Urothelium cell line (cell line): ENCODE measurements at regions not wholly inside any gene's neighbourhood (a gene's known extent, or its start where the extent isn't known, plus 50 kb on each side); places are given as distances from the start of the nearest gene placed in this dataset.

Experiments used
- DNase-seq: peaks from one replicate; pipeline ENCODE4 v3.0.0; 2011; ENCODE audit warnings: low spot score, mixed read lengths
- FAIRE-seq: peaks from 2 replicates; lab custom pipeline; 2011; peaks lifted over from hg19 to GRCh38; lab: Jason Lieb, UNC

- no peak for FAIRE-seq
- no peak for DNase-seq
Measured at GRCh38 chr14:38850664-38851063, 252.4 kb downstream of the SEC23A start.

- no peak for DNase-seq
- FAIRE-seq: no peak
Measured at GRCh38 chr14:38848243-38848935, 254.6 kb downstream of the SEC23A start.

GRCh38 chr14:38847161-38847560, 255.9 kb downstream of the SEC23A start:
- FAIRE-seq: no peak

GRCh38 chr14:38839694-38840365, 263.2 kb downstream of the SEC23A start:
- FAIRE-seq: no peak
- no peak for DNase-seq

More at GRCh38 chr14:38847161-38847560, 255.9 kb downstream of the SEC23A start:
- DNase-seq: no peak

- FAIRE-seq: no peak
- DNase-seq: no peak
Measured at GRCh38 chr14:38838979-38839323, 264.1 kb downstream of the SEC23A start.

GRCh38 chr14:38838049-38838978, 264.7 kb downstream of the SEC23A start:
- DNase-seq (no peak), FAIRE-seq (no peak)

- FAIRE-seq (no peak), DNase-seq (no peak)
Measured at GRCh38 chr14:38837343-38838048, 265.5 kb downstream of the SEC23A start.

GRCh38 chr14:38836539-38836938, 266.5 kb downstream of the SEC23A start:
- FAIRE-seq: no peak
- no peak for DNase-seq

GRCh38 chr14:38835874-38836273, 267.2 kb downstream of the SEC23A start:
- DNase-seq: no peak
- FAIRE-seq: no peak

- DNase-seq (no peak), FAIRE-seq (no peak)
Measured at GRCh38 chr14:38828183-38828827, 274.7 kb downstream of the SEC23A start.

- FAIRE-seq: no peak
- DNase-seq: no peak
Measured at GRCh38 chr14:38824706-38825105, 278.3 kb downstream of the SEC23A start.

- FAIRE-seq (no peak), DNase-seq (no peak)
Measured at GRCh38 chr14:38818555-38818954, 284.5 kb downstream of the SEC23A start.

- DNase-seq: no peak
- FAIRE-seq: no peak
Measured at GRCh38 chr14:38808734-38809455, 294.1 kb downstream of the SEC23A start.

GRCh38 chr14:38799671-38800070, 303.4 kb downstream of the SEC23A start:
- no peak for DNase-seq
- no peak for FAIRE-seq

GRCh38 chr14:38794677-38795076, 308.4 kb downstream of the SEC23A start:
- DNase-seq: no peak
- FAIRE-seq: no peak

- DNase-seq (no peak), FAIRE-seq (no peak)
Measured at GRCh38 chr14:38791862-38792261, 311.2 kb downstream of the SEC23A start.

GRCh38 chr14:38790916-38791315, 312.1 kb downstream of the SEC23A start:
- FAIRE-seq (no peak), DNase-seq (no peak)

GRCh38 chr14:38789805-38790204, 313.2 kb downstream of the SEC23A start:
- FAIRE-seq (no peak), DNase-seq (no peak)

- no peak for FAIRE-seq
Measured at GRCh38 chr14:38788060-38788459, 315.0 kb downstream of the SEC23A start.

GRCh38 chr14:38786921-38787320, 316.1 kb downstream of the SEC23A start:
- DNase-seq (no peak), FAIRE-seq (no peak)

More at GRCh38 chr14:38788060-38788459, 315.0 kb downstream of the SEC23A start:
- DNase-seq: no peak
